Astrocyte of the spinal cord (primary cell): ENCODE measurements at regions not wholly inside any gene's neighbourhood (a gene's known extent, or its start where the extent isn't known, plus 50 kb on each side); places are given as distances from the start of the nearest gene placed in this dataset.

Source experiments
- DNase-seq: peaks from one replicate; pipeline ENCODE4 v3.0.0; 2011; ENCODE audit warnings: low read depth, low spot score
- H3K4me3 ChIP-seq: 2 replicates; pipeline ENCODE4 v1.5.1; 2011; ENCODE audit warnings: low read depth, mild to moderate bottlenecking, low read length, moderate library complexity
- in situ Hi-C: cut with HindIII; loops from 2 replicates; pipeline ENCODE4 v1.10.0; 2017; ENCODE audit warnings: low sequenced_read_pairs
- TF ChIP-seq, protein P1 (sequence below): IDR thresholded peaks from 2 replicates; pipeline ENCODE4 v1.5.1; 2012; ENCODE audit warnings: low read depth, mild to moderate bottlenecking, low read length, inconsistent platforms

DNA sequence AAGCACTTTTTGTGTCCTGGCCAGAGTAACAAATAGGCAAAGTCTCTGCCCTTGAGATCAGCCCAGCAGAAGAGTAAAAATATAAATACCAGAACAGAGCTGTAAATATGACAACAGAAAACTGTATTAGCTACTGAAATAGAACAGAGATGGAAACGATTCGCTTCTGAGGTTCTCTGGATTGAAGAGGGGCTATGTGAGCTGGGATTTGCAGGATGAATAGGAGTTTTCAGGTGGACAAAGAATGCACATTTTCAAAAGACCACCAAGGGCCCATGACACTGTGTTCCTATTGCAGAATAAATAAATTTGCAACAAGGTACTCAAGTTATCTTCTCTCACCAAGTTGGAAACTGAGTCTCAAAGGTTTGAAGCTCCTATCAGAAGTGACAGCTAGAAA lies 176.6 kb downstream of the BCL11B start:
- no peak overlapping the region for H3K4me3 ChIP-seq
- TF ChIP-seq, protein P1, sequence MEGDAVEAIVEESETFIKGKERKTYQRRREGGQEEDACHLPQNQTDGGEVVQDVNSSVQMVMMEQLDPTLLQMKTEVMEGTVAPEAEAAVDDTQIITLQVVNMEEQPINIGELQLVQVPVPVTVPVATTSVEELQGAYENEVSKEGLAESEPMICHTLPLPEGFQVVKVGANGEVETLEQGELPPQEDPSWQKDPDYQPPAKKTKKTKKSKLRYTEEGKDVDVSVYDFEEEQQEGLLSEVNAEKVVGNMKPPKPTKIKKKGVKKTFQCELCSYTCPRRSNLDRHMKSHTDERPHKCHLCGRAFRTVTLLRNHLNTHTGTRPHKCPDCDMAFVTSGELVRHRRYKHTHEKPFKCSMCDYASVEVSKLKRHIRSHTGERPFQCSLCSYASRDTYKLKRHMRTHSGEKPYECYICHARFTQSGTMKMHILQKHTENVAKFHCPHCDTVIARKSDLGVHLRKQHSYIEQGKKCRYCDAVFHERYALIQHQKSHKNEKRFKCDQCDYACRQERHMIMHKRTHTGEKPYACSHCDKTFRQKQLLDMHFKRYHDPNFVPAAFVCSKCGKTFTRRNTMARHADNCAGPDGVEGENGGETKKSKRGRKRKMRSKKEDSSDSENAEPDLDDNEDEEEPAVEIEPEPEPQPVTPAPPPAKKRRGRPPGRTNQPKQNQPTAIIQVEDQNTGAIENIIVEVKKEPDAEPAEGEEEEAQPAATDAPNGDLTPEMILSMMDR: no peak
- in situ Hi-C loops: no loop called here
- DNase-seq: no peak

DNA sequence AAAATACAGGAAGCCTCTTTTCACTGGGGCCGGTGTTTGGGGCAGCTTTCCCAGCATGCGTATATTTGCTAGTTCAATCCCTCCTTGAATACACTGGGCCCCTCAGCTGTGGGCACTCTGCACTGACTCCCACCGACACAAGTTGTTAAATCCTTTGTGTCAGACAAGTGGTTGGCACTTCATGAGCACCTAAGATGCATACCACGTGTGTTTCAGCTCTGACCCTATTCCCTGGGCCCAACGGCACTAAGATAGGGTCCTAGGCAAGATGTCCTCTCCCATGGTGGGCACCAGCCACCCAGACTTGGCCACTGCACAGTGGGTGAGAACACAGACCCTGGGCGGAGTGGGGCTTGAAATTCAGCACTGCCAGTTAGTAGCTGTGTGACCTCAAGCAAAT lies 173.8 kb downstream of the BCL11B start:
- no peak for DNase-seq
- TF ChIP-seq, protein P1: no peak
- H3K4me3 ChIP-seq: no peak overlapping the region
- in situ Hi-C loops: no loop called here

DNA sequence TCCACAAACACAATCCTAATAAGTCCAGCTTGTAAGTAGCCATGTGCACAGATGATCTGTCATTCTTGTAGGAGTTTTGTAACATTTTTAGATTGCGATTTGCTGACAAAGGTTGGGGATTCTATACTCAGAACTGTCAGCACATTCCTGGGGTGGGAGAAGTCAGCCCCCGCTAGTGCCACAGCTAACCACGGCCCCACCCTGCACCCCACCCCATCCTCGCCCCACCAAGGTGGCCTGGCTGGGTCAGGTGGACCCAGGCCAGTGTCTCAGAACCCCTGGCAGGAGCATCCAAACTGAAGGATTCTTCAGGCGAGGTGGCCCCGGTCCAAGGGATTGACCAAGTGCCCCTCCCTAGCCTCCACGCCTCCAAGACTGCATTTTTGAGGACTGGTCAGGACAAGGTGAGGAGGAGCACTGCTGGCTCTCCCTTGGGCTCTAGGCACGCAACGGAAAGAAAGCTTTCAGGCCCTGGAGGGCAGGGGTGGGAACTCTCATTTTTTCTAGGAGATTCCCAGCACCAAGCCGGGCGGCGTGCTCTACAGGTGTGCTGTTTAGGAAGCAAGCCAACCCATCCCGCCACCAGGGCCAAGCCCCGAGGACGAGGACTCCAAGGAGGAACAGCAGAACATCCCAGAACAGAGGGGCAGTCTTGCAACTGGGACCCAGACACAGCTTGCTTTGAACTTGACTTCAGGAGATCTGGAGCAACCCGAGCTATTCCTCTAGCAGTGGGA lies 172.8 kb downstream of the BCL11B start:
- in situ Hi-C loops: no loop called here
- no peak overlapping the region for H3K4me3 ChIP-seq
- TF ChIP-seq, protein P1: no peak
- no peak for DNase-seq

DNA sequence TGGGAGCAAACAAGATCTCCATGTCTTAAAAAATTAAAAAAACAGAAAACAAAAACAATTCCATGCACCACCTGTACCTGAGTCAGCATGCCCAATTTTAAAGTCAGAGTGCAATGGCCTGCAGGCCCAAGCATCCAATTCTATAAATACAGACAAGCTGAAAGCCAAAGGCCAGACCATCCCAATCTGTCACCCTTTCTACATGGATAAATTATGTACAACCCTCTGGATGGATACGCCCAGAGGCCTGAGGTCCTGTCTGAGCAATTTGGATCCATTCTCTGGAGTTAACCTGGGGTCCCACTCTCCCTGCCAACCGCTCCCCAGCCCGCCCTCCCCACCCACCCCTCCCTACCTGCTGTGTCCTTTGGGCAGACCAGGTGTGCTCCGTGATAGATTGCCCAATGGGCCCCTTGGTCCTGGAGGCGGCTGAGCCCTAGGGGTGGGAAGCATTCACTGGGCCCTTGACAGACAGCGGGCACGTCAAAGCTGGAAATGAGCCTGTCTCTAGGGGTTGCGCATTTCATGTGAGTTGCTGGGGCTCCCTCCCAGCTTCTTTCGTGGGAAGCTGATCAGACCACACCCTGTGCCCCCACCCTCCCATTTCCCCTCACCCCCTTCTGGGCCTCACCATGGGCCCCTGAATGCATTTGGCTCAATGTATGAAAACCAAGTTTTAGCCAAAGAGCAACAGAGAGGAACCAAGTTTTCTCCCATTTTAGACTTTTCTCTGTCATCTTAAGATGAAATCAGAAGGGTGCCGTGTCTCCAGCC lies 171.3 kb downstream of the BCL11B start:
- DNase-seq: no peak
- TF ChIP-seq, protein P1: no peak
- in situ Hi-C loops: no loop called here
- no peak overlapping the region for H3K4me3 ChIP-seq

DNA sequence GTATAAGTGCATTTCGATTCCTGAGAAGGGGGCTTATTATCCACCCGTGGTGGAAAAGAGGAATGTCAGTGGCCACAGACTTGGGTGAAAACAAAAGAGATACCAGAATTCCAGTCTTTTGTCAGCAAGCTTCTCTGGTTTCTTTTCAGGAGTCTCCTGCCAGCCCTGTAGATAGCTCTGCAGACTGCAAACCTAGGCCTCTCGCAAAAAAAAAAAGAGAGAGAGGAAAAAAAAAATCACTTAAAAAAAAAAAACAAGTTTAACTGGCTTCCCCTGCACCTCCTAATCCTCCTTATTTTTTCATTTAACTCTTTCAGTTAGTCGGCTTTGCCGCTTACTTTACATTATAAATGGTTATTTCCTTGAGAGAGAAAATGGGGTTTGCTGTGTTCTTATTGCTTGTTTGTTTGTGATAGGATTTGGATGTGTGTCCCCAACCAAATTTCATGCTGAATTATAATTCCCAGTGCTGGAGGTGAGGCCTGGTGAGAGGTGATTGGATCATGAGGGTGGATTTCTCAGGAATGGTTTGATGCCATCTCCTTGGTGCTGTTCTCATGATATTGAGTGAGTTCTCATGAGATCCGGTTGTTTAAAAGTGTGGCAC lies 170.0 kb downstream of the BCL11B start:
- no peak for DNase-seq
- TF ChIP-seq, protein P1: no peak
- in situ Hi-C loops: no loop called here
- H3K4me3 ChIP-seq: no peak overlapping the region

DNA sequence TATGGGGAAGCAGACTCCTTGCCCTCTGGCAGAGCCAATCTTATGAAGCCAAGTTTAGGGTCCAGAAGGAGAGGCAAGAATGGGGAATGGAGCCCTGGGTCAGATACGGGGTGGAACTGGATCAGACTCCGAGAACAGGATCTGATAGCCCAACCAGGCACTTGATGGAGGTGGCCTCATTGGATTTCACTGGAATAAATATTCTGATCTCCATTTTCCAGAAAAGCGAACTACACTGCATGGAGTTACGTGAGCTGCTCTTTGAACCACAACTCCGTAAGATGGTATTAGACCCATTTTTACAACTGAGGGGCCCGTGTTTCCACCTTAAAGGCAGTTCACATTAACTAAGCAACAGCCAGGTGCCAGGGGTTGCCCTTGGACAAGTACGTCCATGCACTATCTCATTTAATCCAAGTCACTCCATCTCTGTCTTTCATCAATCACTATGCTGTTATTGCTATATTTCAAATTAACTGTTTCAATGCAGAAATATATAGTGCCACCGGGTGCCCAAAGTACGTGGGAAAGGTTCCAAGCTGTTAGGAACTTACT lies 155.2 kb downstream of the BCL11B start:
- TF ChIP-seq, protein P1: no peak
- no peak for DNase-seq
- H3K4me3 ChIP-seq: no peak overlapping the region
- in situ Hi-C loops: no loop called here
